Ishikawa (cell line): ENCODE measurements at regions not wholly inside any gene's neighbourhood (a gene's known extent, or its start where the extent isn't known, plus 50 kb on each side); places are given as distances from the start of the nearest gene placed in this dataset.

Experiments used
- CEBPB ChIP-seq: IDR thresholded peaks from 2 replicates; pipeline ENCODE4 v1.6.1; 2012
- CREB1 ChIP-seq: IDR thresholded peaks from 2 replicates; pipeline ENCODE4 v1.6.1; 2012; ENCODE audit warnings: low read depth
- EGR1 ChIP-seq: IDR thresholded peaks from 2 replicates; pipeline ENCODE4 v1.6.1; 2012
- EP300 ChIP-seq: IDR thresholded peaks from 2 replicates; pipeline ENCODE4 v1.6.1; 2012; ENCODE audit warnings: borderline replicate concordance
- FOXM1 ChIP-seq: IDR thresholded peaks from 2 replicates; pipeline ENCODE4 v1.6.1; 2012; ENCODE audit warnings: low read depth, borderline replicate concordance
- MAX ChIP-seq: IDR thresholded peaks from 2 replicates; pipeline ENCODE4 v1.6.1; 2012
- NFIC ChIP-seq: IDR thresholded peaks from 2 replicates; pipeline ENCODE4 v1.6.1; 2012
- RAD21 ChIP-seq: IDR thresholded peaks from 2 replicates; pipeline ENCODE4 v1.6.1; 2012; ENCODE audit warnings: low read depth
- REST ChIP-seq: IDR thresholded peaks from 2 replicates; pipeline ENCODE4 v1.6.1; 2012; ENCODE audit warnings: low read depth, mild to moderate bottlenecking
- TAF1 ChIP-seq: IDR thresholded peaks from 2 replicates; pipeline ENCODE4 v1.6.1; 2012; ENCODE audit warnings: low read depth, mild to moderate bottlenecking
- TCF12 ChIP-seq: IDR thresholded peaks from 2 replicates; pipeline ENCODE4 v1.6.1; 2012; ENCODE audit warnings: low read depth
- TEAD4 ChIP-seq: IDR thresholded peaks from 2 replicates; pipeline ENCODE4 v1.6.1; 2012
- USF1 ChIP-seq: IDR thresholded peaks from 2 replicates; pipeline ENCODE4 v1.6.1; 2012
- YY1 ChIP-seq: IDR thresholded peaks from 2 replicates; pipeline ENCODE4 v1.6.1; 2012; ENCODE audit warnings: low read depth
- ZBTB7A ChIP-seq: IDR thresholded peaks from 2 replicates; pipeline ENCODE4 v1.6.1; 2012; ENCODE audit warnings: low read depth

- no peak for TF ChIP-seq EGR1
- TF ChIP-seq USF1: no peak
- no peak for TF ChIP-seq MAX
- TF ChIP-seq YY1: no peak
- TF ChIP-seq TEAD4: no peak
- TF ChIP-seq CEBPB: no peak
- no peak for TF ChIP-seq TAF1
- TF ChIP-seq TCF12: no peak
- TF ChIP-seq REST: no peak
- no peak for TF ChIP-seq RAD21
- no peak for TF ChIP-seq FOXM1
- no peak for TF ChIP-seq CREB1
- no peak for TF ChIP-seq ZBTB7A
- no peak for TF ChIP-seq EP300
- TF ChIP-seq NFIC: no peak
Observed at GRCh38 chr1:164949771-164950471, 390.9 kb downstream of the PBX1 start.

- TF ChIP-seq CREB1 (no peak), REST (no peak), EP300 (no peak), CEBPB (no peak), YY1 (no peak), TCF12 (no peak), TEAD4 (no peak), USF1 (no peak)
Observed at GRCh38 chr1:164948101-164948500, 389.1 kb downstream of the PBX1 start.

GRCh38 chr1:164937291-164937690 lies 378.3 kb downstream of the PBX1 start:
- TF ChIP-seq REST: no peak
- no peak for TF ChIP-seq CREB1
- no peak for TF ChIP-seq TCF12
- TF ChIP-seq YY1: no peak

GRCh38 chr1:164932580-164932979 lies 373.6 kb downstream of the PBX1 start:
- TF ChIP-seq MAX: no peak
- TF ChIP-seq RAD21: no peak
- no peak for TF ChIP-seq EP300
- no peak for TF ChIP-seq CEBPB
- TF ChIP-seq REST: no peak
- no peak for TF ChIP-seq FOXM1
- TF ChIP-seq CREB1: no peak
- TF ChIP-seq ZBTB7A: no peak
- TF ChIP-seq NFIC: no peak
- TF ChIP-seq TAF1: no peak
- TF ChIP-seq TEAD4: no peak
- no peak for TF ChIP-seq EGR1
- TF ChIP-seq YY1: no peak
- no peak for TF ChIP-seq TCF12
- no peak for TF ChIP-seq USF1
